ENCODE measurements at regions not wholly inside any gene's neighbourhood (a gene's known extent, or its start where the extent isn't known, plus 50 kb on each side); places are given as distances from the start of the nearest gene placed in this dataset.

- Histone ChIP-seq H3K79me2 (ENCODE audit: insufficient read depth, low read length) (no peaks in the 10 kb centered on the region), H2AFZ (ENCODE audit: low read length) (no peak overlapping the region), H3K9me3 (ENCODE audit: low read length) (no peaks in the 10 kb centered on the region), H3K4me2 (ENCODE audit: low read depth, low read length) (no peak overlapping the region), H3K9ac (ENCODE audit: insufficient read depth, low read depth, low read length) (no peak overlapping the region), H3K27ac (ENCODE audit: extremely low read length, insufficient read depth, low read length) (no peak overlapping the region), H3K27me3 (ENCODE audit: control insufficient read depth in 1 of 2, insufficient read depth in 2 of 2, low read length in 2 of 2) (peaks cover 9 to 36% of the 10 kb centered on the region in 2 experiments; a peak in 4 of 5 replicates), H3K4me3 (replicated peaks in 1 of 3; ENCODE audit: insufficient read depth in 1 of 3, low read depth in 2 of 3, low read length in 3 of 3) (no peak overlapping the region), H3K4me1 (ENCODE audit: insufficient read depth, low read length) (no peaks in the 10 kb centered on the region), H4K20me1 (ENCODE audit: insufficient read depth, low read length) (no peaks in the 10 kb centered on the region), H3K36me3 (replicated peaks in 1 of 2; ENCODE audit: control insufficient read depth in 1 of 2, insufficient read depth in 2 of 2, low read length in 2 of 2) (no peaks in the 10 kb centered on the region)
- BruUV-seq (replicated peaks) = no TSS peak
- ChIA-PET CTCF (ENCODE audit: low intra/inter-chr PET ratio, low total read pairs) (no interaction called here), POLR2A (no interaction called here)
- intact Hi-C loops (cut with micrococcal nuclease; ENCODE audit: unreplicated experiment) (no loop called here), in situ Hi-C loops (cut with HindIII; ENCODE audit: extremely low pct_ligation_motif_present, low pct_unique_long_range_greater_than_20kb) (no loop called here)
- ATAC-seq (no peak), FAIRE-seq (no peak), DNase-seq (ENCODE audit: low spot score) (no peak)
- TF ChIP-seq TBX3 (IDR thresholded peaks at IDR 0.05; ENCODE audit: borderline replicate concordance) (no peak), CBX5 (CRISPR knock-in tag; IDR thresholded peaks at IDR 0.05; ENCODE audit: borderline replicate concordance) (no peak), CEBPB (IDR thresholded peaks at IDR 0.05; ENCODE audit: borderline replicate concordance, low read depth, low read length) (no peak), JUND (CRISPR knock-in tag; IDR thresholded peaks at IDR 0.05) (no peak), MTA1 (CRISPR knock-in tag; IDR thresholded peaks at IDR 0.05; ENCODE audit: borderline replicate concordance) (no peak), XRCC5 (optimal IDR thresholded peaks at IDR 0.05; ENCODE audit: low read length) (no peak), LCORL (IDR thresholded peaks at IDR 0.05) (no peak), LCORL (CRISPR knock-in tag; IDR thresholded peaks at IDR 0.05) (no peak), ETS1 (CRISPR knock-in tag; IDR thresholded peaks at IDR 0.05) (no peak), KMT2A (CRISPR knock-in tag; IDR thresholded peaks at IDR 0.05) (no peak), ZNF597 (CRISPR knock-in tag; IDR thresholded peaks at IDR 0.05) (no peak)
- 32% methylated on average over 5 of the region's 6 CpGs for WGBS (ENCODE audit: low lambda C conversion rate)
Measured at GRCh38 chr22:49344161-49344560, 483.5 kb downstream of the BRD1 start.

Data from HepG2 (cell line).